H9 (cell line): ENCODE measurements at regions not wholly inside any gene's neighbourhood (a gene's known extent, or its start where the extent isn't known, plus 50 kb on each side); places are given as distances from the start of the nearest gene placed in this dataset.

Source experiments
- DNase-seq: peaks from one replicate; pipeline ENCODE4 v3.0.0-alpha.2; 2017
- H2AFZ ChIP-seq: one replicate; pipeline ENCODE4 v1.6.1; 2013; ENCODE audit warnings: mild to moderate bottlenecking, low read length, control low read depth, moderate library complexity
- H2AK5ac ChIP-seq: 2 replicates; pipeline ENCODE4 v1.6.1; 2013; ENCODE audit warnings: low read length, control low read depth, mixed read lengths; ENCODE audit not compliant: insufficient read length
- H2BK120ac ChIP-seq: one replicate; pipeline ENCODE4 v1.6.1; 2013; ENCODE audit warnings: low read depth, mild to moderate bottlenecking, low read length, control low read depth, inconsistent platforms; ENCODE audit not compliant: poor library complexity, severe bottlenecking
- H2BK12ac ChIP-seq: 2 replicates; pipeline ENCODE4 v1.6.1; 2013; ENCODE audit warnings: low read length, control low read depth, mixed read lengths, low read depth; ENCODE audit not compliant: insufficient read length
- H2BK15ac ChIP-seq: 2 replicates; pipeline ENCODE4 v1.6.1; 2013; ENCODE audit warnings: low read depth, low read length, control low read depth
- H2BK20ac ChIP-seq: one replicate; pipeline ENCODE4 v1.6.1; 2013; ENCODE audit warnings: low read depth, mild to moderate bottlenecking, low read length, control low read depth, inconsistent platforms; ENCODE audit not compliant: poor library complexity, severe bottlenecking
- H2BK5ac ChIP-seq: 2 replicates; pipeline ENCODE4 v1.6.1; 2013; ENCODE audit warnings: low read length, control low read depth, mixed read lengths; ENCODE audit not compliant: insufficient read length
- H3K14ac ChIP-seq: 2 replicates; pipeline ENCODE4 v1.6.1; 2013; ENCODE audit warnings: low read length, control low read depth; ENCODE audit not compliant: insufficient read depth
- H3K18ac ChIP-seq: 2 replicates; pipeline ENCODE4 v1.6.1; 2013; ENCODE audit warnings: low read depth, mild to moderate bottlenecking, mixed read lengths, low read length, control low read depth; ENCODE audit not compliant: insufficient read length
- H3K23ac ChIP-seq: 2 replicates; pipeline ENCODE4 v1.6.1; 2013; ENCODE audit warnings: low read length, control low read depth, mixed read lengths, low read depth; ENCODE audit not compliant: insufficient read length
- H3K23me2 ChIP-seq: 2 replicates; pipeline ENCODE4 v1.6.1; 2013; ENCODE audit warnings: low read depth, mild to moderate bottlenecking, mixed read lengths, low read length, control low read depth; ENCODE audit not compliant: insufficient read length, poor library complexity, severe bottlenecking
- H3K27ac ChIP-seq: 2 replicates; pipeline ENCODE4 v1.5.1; 2013; ENCODE audit warnings: low read length, control low read depth, mixed read lengths, low read depth; ENCODE audit not compliant: insufficient read length
- H3K27me3 ChIP-seq: 2 replicates; pipeline ENCODE4 v1.6.1; 2013; ENCODE audit warnings: low read length, control low read depth, inconsistent platforms; ENCODE audit not compliant: insufficient read depth
- H3K4ac ChIP-seq: 2 replicates; pipeline ENCODE4 v1.6.1; 2013; ENCODE audit warnings: low read depth, mild to moderate bottlenecking, control low read depth, inconsistent platforms, low read length, moderate library complexity
- H3K4me1 ChIP-seq: 2 replicates; pipeline ENCODE4 v1.6.1; 2013; ENCODE audit warnings: low read length, control low read depth, inconsistent platforms; ENCODE audit not compliant: insufficient read depth
- H3K4me2 ChIP-seq: 2 replicates; pipeline ENCODE4 v1.6.1; 2013; ENCODE audit warnings: low read length, control low read depth, mixed read lengths; ENCODE audit not compliant: insufficient read length, insufficient read depth
- H3K56ac ChIP-seq: 2 replicates; pipeline ENCODE4 v1.6.1; 2013; ENCODE audit warnings: low read depth, mild to moderate bottlenecking, mixed read lengths, low read length, control low read depth; ENCODE audit not compliant: insufficient read length
- H3K79me1 ChIP-seq: 2 replicates; pipeline ENCODE4 v1.6.1; 2013; ENCODE audit warnings: low read depth, mild to moderate bottlenecking, moderate library complexity, low read length, control low read depth, inconsistent platforms; ENCODE audit not compliant: insufficient read depth, poor library complexity, severe bottlenecking
- H3K79me2 ChIP-seq: 2 replicates; pipeline ENCODE4 v1.6.1; 2013; ENCODE audit warnings: low read length, control low read depth, inconsistent platforms; ENCODE audit not compliant: insufficient read depth
- H3K9ac ChIP-seq: 2 replicates; pipeline ENCODE4 v1.6.1; 2013; ENCODE audit warnings: low read length, control low read depth, mixed read lengths; ENCODE audit not compliant: insufficient read length; ENCODE audit errors: extremely low read depth
- H3K9me3 ChIP-seq: one replicate; pipeline ENCODE4 v1.6.1; 2013; ENCODE audit warnings: low read depth, low read length, inconsistent platforms; ENCODE audit not compliant: control insufficient read depth
- H3T11ph ChIP-seq: one replicate; pipeline ENCODE4 v1.6.1; 2013; ENCODE audit warnings: mild to moderate bottlenecking, low read length, control low read depth, inconsistent platforms
- H4K20me1 ChIP-seq: one replicate; pipeline ENCODE4 v1.6.1; 2013; ENCODE audit not compliant: control insufficient read depth, insufficient read length, insufficient read depth
- H4K5ac ChIP-seq: 2 replicates; pipeline ENCODE4 v1.6.1; 2013; ENCODE audit warnings: low read depth, mild to moderate bottlenecking, mixed read lengths, low read length, control low read depth; ENCODE audit not compliant: insufficient read length
- H4K8ac ChIP-seq: replicated peaks from 2 replicates; pipeline ENCODE4 v1.6.1; 2013; ENCODE audit warnings: low read length, control low read depth, mixed read lengths, low read depth; ENCODE audit not compliant: insufficient read length
- H4K91ac ChIP-seq: 2 replicates; pipeline ENCODE4 v1.6.1; 2013; ENCODE audit warnings: low read depth, mild to moderate bottlenecking, moderate library complexity, mixed read lengths, low read length, control low read depth; ENCODE audit not compliant: insufficient read length
- H3K27ac Mint-ChIP-seq, 3 experiments: 2 replicates in 2 of 3; 3 replicates in 1 of 3; pipeline ENCODE4 v1.8.0; 2020 to 2021; ENCODE audit warnings: mixed read lengths in 3 of 3, mild to moderate bottlenecking in 1 of 3, moderate library complexity in 1 of 3
- H3K27me3 Mint-ChIP-seq: 2 replicates; pipeline ENCODE4 v1.8.0; 2021; ENCODE audit warnings: low read depth, mild to moderate bottlenecking, moderate library complexity, mixed read lengths
- H3K36me3 Mint-ChIP-seq, 3 experiments: 2 replicates in 2 of 3; 3 replicates in 1 of 3; pipeline ENCODE4 v1.8.0; 2020 to 2021; ENCODE audit warnings: low read depth in 3 of 3, mixed read lengths in 3 of 3; ENCODE audit not compliant: insufficient read depth in 1 of 3
- H3K4me1 Mint-ChIP-seq, 2 experiments: 2 replicates each; pipeline ENCODE4 v1.8.0; 2020; ENCODE audit warnings: mixed read lengths in 2 of 2
- H3K4me3 Mint-ChIP-seq, 2 experiments: 2 replicates in 1 of 2; 3 replicates in 1 of 2; pipeline ENCODE4 v1.8.0; 2020 to 2021; ENCODE audit warnings: mild to moderate bottlenecking in 2 of 2, mixed read lengths in 2 of 2, moderate library complexity in 1 of 2
- H3K9me3 Mint-ChIP-seq, 2 experiments: 2 replicates in 1 of 2; 3 replicates in 1 of 2; pipeline ENCODE4 v1.8.0; 2020; ENCODE audit warnings: mild to moderate bottlenecking in 2 of 2, mixed read lengths in 2 of 2, moderate library complexity in 1 of 2
- CTCF ChIP-seq: fragments of 200-600 bp; sonication (generic); conservative IDR thresholded peaks from 3 replicates; pipeline ENCODE4 v1.8.0; 2021; ENCODE audit warnings: antibody characterized with exemption, mild to moderate bottlenecking
- WGBS: extraction: QIAGEN DNeasy Blood & Tissue Kit; methylation state at CpG from one replicate; pipeline ENCODE4 v1.1.7; 2013; ENCODE audit warnings: missing lambda C conversion rate, low lambda C conversion rate, mixed read lengths; ENCODE audit not compliant: insufficient read length; ENCODE audit errors: extremely low coverage; 5-methylcytosine and 5-hydroxymethylcytosine counted together

DNA sequence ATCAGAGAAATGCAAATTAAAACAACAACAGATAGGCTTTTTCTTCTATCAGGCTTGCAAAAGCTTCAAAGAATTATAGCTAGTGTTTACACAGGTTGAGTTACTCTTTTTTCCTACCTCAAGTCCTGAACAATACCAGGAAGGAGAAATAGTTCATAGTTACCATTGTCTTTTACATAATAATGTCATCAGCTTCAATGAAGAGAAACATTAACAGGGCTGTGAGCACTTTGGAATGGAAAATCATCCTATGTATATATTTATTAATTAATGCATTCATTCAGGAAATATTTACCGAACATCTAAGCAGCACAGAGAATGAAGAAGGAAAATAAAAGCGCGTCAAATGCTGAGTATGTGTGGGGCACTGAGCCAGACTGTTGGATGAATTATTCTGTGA, 197.3 kb downstream of the ZBTB18 start:
- no peaks in the 10 kb centered on the region for H3K23me2 ChIP-seq

More for the DNA sequence above, 197.3 kb downstream of the ZBTB18 start:
- H3K79me1 ChIP-seq, result no peaks in the 10 kb centered on the region
- H2BK120ac ChIP-seq, result no peak overlapping the region
- H3K36me3 Mint-ChIP-seq, result no peaks in the 10 kb centered on the region
- DNase-seq, result no peak
- no peaks in the 10 kb centered on the region for H3K27me3 ChIP-seq
- H3K27ac Mint-ChIP-seq, result no peak overlapping the region
- no peak overlapping the region for H4K8ac ChIP-seq
- H3K4ac ChIP-seq, result no peak overlapping the region
- H2BK5ac ChIP-seq, result no peak overlapping the region
- H3K23ac ChIP-seq, result no peak overlapping the region
- no peak overlapping the region for H3T11ph ChIP-seq
- H3K79me2 ChIP-seq, result no peaks in the 10 kb centered on the region
- no peak overlapping the region for H2BK15ac ChIP-seq
- H4K20me1 ChIP-seq, result no peaks in the 10 kb centered on the region
- no peak overlapping the region for H4K91ac ChIP-seq
- no peaks in the 10 kb centered on the region for H3K4me1 Mint-ChIP-seq
- no peak overlapping the region for H3K4me3 Mint-ChIP-seq
- no peak overlapping the region for H3K4me2 ChIP-seq
- no peak overlapping the region for H2AK5ac ChIP-seq
- no peak overlapping the region for H3K9ac ChIP-seq
- no peak overlapping the region for H2BK20ac ChIP-seq
- H3K27me3 Mint-ChIP-seq, result no peaks in the 10 kb centered on the region; the same call in 1 of the 2 replicates
- no peak overlapping the region for H3K27ac ChIP-seq
- H2BK12ac ChIP-seq, result no peak overlapping the region
- no peak for TF ChIP-seq CTCF
- no peak overlapping the region for H2AFZ ChIP-seq
- H3K56ac ChIP-seq, result no peak overlapping the region
- no peak overlapping the region for H3K18ac ChIP-seq
- H3K14ac ChIP-seq, result no peak overlapping the region
- no peak overlapping the region for H4K5ac ChIP-seq
- WGBS, result no CpG with 5 or more reads among the region's 3 CpGs
- no peaks in the 10 kb centered on the region for H3K4me1 ChIP-seq
- no peaks in the 10 kb centered on the region for H3K9me3 Mint-ChIP-seq
- no peaks in the 10 kb centered on the region for H3K9me3 ChIP-seq
